ENCODE measurements at regions not wholly inside any gene's neighbourhood (a gene's known extent, or its start where the extent isn't known, plus 50 kb on each side); places are given as distances from the start of the nearest gene placed in this dataset.

DNA sequence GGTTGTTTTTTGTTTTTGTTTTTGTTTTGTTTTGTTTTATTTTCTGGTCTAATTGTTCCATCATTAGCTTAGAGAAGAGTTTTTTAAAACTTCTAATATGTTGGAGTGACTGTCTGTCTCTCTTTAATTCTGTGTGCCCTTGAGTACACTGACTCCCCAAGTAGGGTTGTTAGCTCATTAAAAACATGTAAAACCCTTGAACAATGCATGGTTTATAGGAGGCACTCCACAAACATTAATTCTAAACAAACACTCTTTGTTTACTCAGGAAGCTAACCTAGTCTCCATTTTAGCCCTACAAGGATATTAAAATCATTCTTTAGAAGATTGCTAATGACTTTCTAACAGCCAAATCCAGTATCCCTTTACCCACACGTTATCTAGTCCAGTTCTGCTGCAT, 100.5 kb downstream of the CGGBP1 start:
- no peak overlapping the region for H2BK120ac ChIP-seq (ENCODE audit: low read depth, low read length)
- H2AK9ac ChIP-seq (replicated peaks; ENCODE audit: low read depth, low read length, poor library complexity), result no peak overlapping the region
- H3K4me2 ChIP-seq (ENCODE audit: low read depth, low read length), result no peak overlapping the region
- H3K9me1 ChIP-seq (ENCODE audit: insufficient read depth, low read length), result no peaks in the 10 kb centered on the region
- H2BK20ac ChIP-seq (ENCODE audit: low read depth, low read length), result no peak overlapping the region
- H2AK5ac ChIP-seq (ENCODE audit: low read depth, low read length), result no peak overlapping the region
- no peak overlapping the region for H3K56ac ChIP-seq (ENCODE audit: extremely low read depth, insufficient read depth, low read length)
- no peak overlapping the region for H3K4me3 ChIP-seq (ENCODE audit: insufficient read depth, low read depth, low read length)
- no peak overlapping the region for H3K23ac ChIP-seq (ENCODE audit: low read depth, low read length)
- H3K14ac ChIP-seq (replicated peaks; ENCODE audit: low read depth, low read length), result no peak overlapping the region
- no peaks in the 10 kb centered on the region for H3K4me1 ChIP-seq (ENCODE audit: control insufficient read depth, insufficient read depth, low read length)
- H4K91ac ChIP-seq (ENCODE audit: insufficient read depth, low read depth, low read length), result no peak overlapping the region
- no peak overlapping the region for H2BK15ac ChIP-seq (ENCODE audit: low read depth, low read length)
- ChIA-PET CTCF (no interaction called here), POLR2A (ENCODE audit: unreplicated experiment) (no interaction called here)
- DNase-seq (no peak), ATAC-seq (ENCODE audit: low read depth) (no peak)
- H3K36me3 ChIP-seq (ENCODE audit: control insufficient read depth, insufficient read depth, low read length), result no peaks in the 10 kb centered on the region
- H3K9me3 ChIP-seq (ENCODE audit: control insufficient read depth, insufficient read depth, low read length), result no peaks in the 10 kb centered on the region
- BruUV-seq (replicated peaks), result no TSS peak
- H4K20me1 ChIP-seq (ENCODE audit: insufficient read depth, low read length), result no peaks in the 10 kb centered on the region
- no peak overlapping the region for H3K4ac ChIP-seq (ENCODE audit: low read depth, low read length)
- intact Hi-C loops (cut with micrococcal nuclease) (no loop called here), in situ Hi-C loops (cut with MboI; ENCODE audit: low sequenced_read_pairs) (loop anchor here (25.0 kb wide), 1 partner anchor 1221 kb away; no protein-coding TSS in a partner anchor), dilution Hi-C loops (cut with HindIII; ENCODE audit: low sequenced_read_pairs, unreplicated experiment) (no loop called here)
- H3K18ac ChIP-seq (ENCODE audit: low read depth, low read length), result no peak overlapping the region
- H3K9ac ChIP-seq (ENCODE audit: low read depth, low read length), result no peak overlapping the region
- no peaks in the 10 kb centered on the region for H3K27me3 ChIP-seq (ENCODE audit: control insufficient read depth, insufficient read depth, low read length)
- H3K27ac ChIP-seq (ENCODE audit: insufficient read depth, low read length), result no peak overlapping the region
- no peak overlapping the region for H4K8ac ChIP-seq (ENCODE audit: low read depth in 2 of 2, low read length in 2 of 2)
- no CpG with 5 or more reads among the region's 1 CpG for WGBS, 2 experiments (ENCODE audit: extremely low coverage in 2 of 2, insufficient read length in 1 of 2)
- H4K5ac ChIP-seq (ENCODE audit: low read depth, low read length), result no peak overlapping the region
- TF ChIP-seq CHD1 (IDR thresholded peaks at IDR 0.05; ENCODE audit: low read depth, low read length), result no peak
- TF ChIP-seq CEBPB (IDR thresholded peaks at IDR 0.05; ENCODE audit: low read depth, low read length), result no peak
- no peak for TF ChIP-seq FOS (IDR thresholded peaks at IDR 0.05; ENCODE audit: low read depth, low read length)
- TF ChIP-seq RFX5 (IDR thresholded peaks at IDR 0.05; ENCODE audit: low read depth, low read length), result no peak
- TF ChIP-seq NFE2L2 (IDR thresholded peaks at IDR 0.05; ENCODE audit: low read depth, low read length), result no peak
- TF ChIP-seq, protein P1, sequence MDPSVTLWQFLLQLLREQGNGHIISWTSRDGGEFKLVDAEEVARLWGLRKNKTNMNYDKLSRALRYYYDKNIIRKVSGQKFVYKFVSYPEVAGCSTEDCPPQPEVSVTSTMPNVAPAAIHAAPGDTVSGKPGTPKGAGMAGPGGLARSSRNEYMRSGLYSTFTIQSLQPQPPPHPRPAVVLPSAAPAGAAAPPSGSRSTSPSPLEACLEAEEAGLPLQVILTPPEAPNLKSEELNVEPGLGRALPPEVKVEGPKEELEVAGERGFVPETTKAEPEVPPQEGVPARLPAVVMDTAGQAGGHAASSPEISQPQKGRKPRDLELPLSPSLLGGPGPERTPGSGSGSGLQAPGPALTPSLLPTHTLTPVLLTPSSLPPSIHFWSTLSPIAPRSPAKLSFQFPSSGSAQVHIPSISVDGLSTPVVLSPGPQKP (IDR thresholded peaks at IDR 0.05; ENCODE audit: borderline replicate concordance, low read depth, low read length), result no peak
- no peak for TF ChIP-seq MAFK (IDR thresholded peaks at IDR 0.05; ENCODE audit: low read depth, low read length)
- no peak for TF ChIP-seq MXI1 (IDR thresholded peaks at IDR 0.05; ENCODE audit: borderline replicate concordance, low read depth, low read length)
- TF ChIP-seq RCOR1 (IDR thresholded peaks at IDR 0.05; ENCODE audit: insufficient replicate concordance, low read length), result no peak
- no peak for TF ChIP-seq SMC3 (IDR thresholded peaks at IDR 0.05; ENCODE audit: low read depth, low read length)
- no peak for TF ChIP-seq BHLHE40 (IDR thresholded peaks at IDR 0.05; ENCODE audit: low read depth, low read length)
- TF ChIP-seq MAZ (IDR thresholded peaks at IDR 0.05; ENCODE audit: borderline replicate concordance, low read depth, low read length), result no peak
- no peak for TF ChIP-seq POLR2A (IDR thresholded peaks at IDR 0.05; ENCODE audit: low read depth, low read length)
- TF ChIP-seq, protein P2, sequence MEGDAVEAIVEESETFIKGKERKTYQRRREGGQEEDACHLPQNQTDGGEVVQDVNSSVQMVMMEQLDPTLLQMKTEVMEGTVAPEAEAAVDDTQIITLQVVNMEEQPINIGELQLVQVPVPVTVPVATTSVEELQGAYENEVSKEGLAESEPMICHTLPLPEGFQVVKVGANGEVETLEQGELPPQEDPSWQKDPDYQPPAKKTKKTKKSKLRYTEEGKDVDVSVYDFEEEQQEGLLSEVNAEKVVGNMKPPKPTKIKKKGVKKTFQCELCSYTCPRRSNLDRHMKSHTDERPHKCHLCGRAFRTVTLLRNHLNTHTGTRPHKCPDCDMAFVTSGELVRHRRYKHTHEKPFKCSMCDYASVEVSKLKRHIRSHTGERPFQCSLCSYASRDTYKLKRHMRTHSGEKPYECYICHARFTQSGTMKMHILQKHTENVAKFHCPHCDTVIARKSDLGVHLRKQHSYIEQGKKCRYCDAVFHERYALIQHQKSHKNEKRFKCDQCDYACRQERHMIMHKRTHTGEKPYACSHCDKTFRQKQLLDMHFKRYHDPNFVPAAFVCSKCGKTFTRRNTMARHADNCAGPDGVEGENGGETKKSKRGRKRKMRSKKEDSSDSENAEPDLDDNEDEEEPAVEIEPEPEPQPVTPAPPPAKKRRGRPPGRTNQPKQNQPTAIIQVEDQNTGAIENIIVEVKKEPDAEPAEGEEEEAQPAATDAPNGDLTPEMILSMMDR (conservative IDR thresholded peaks at IDR 0.05; ENCODE audit: low read depth, low read length), result no peak
- H2AFZ ChIP-seq (replicated peaks; ENCODE audit: low read length, poor library complexity), result no peak overlapping the region
- H2BK5ac ChIP-seq (ENCODE audit: low read depth, low read length, poor library complexity, severe bottlenecking), result no peak overlapping the region
- no peaks in the 10 kb centered on the region for H3K79me1 ChIP-seq (ENCODE audit: low read depth in 1 of 2, low read length in 2 of 2)

Data from IMR-90 (cell line).